DOHH2 (cell line): ENCODE measurements at regions not wholly inside any gene's neighbourhood (a gene's known extent, or its start where the extent isn't known, plus 50 kb on each side); places are given as distances from the start of the nearest gene placed in this dataset.

Source experiments
- H3F3A ChIP-seq: fragments of 200-600 bp; sonication (generic), shearing (Covaris generic); 2 replicates; pipeline ENCODE4 v1.6.0; 2016; ENCODE audit warnings: antibody characterized with exemption, mild to moderate bottlenecking; ENCODE audit not compliant: control insufficient read depth, insufficient read depth
- H3K27ac ChIP-seq: fragments of 200-600 bp; sonication (generic); 2 replicates; pipeline ENCODE4 v1.5.1; 2014; ENCODE audit warnings: low read depth, mild to moderate bottlenecking, low read length, moderate library complexity
- H3K27me3 ChIP-seq: fragments of 200-600 bp; sonication (generic); 2 replicates; pipeline ENCODE4 v1.6.1; 2014; ENCODE audit warnings: mild to moderate bottlenecking, low read length, mixed read lengths; ENCODE audit not compliant: control insufficient read depth
- H3K36me3 ChIP-seq: fragments of 200-600 bp; sonication (generic); 2 replicates; pipeline ENCODE4 v1.6.1; 2014; ENCODE audit warnings: mild to moderate bottlenecking, low read length, moderate library complexity, mixed read lengths; ENCODE audit not compliant: control insufficient read depth
- H3K4me1 ChIP-seq: fragments of 200-600 bp; sonication (generic); 2 replicates; pipeline ENCODE4 v1.6.1; 2014; ENCODE audit warnings: mild to moderate bottlenecking, low read length, mixed read lengths; ENCODE audit not compliant: control insufficient read depth
- H3K4me2 ChIP-seq: fragments of 200-600 bp; sonication (generic); 2 replicates; pipeline ENCODE4 v1.6.0; 2014; ENCODE audit warnings: mild to moderate bottlenecking, low read length, moderate library complexity
- H3K4me3 ChIP-seq: fragments of 200-600 bp; sonication (generic); 2 replicates; pipeline ENCODE4 v1.5.1; 2014; ENCODE audit warnings: mild to moderate bottlenecking, low read length, mixed read lengths
- H3K79me2 ChIP-seq: fragments of 200-600 bp; sonication (generic); 2 replicates; pipeline ENCODE4 v1.6.1; 2014; ENCODE audit warnings: mild to moderate bottlenecking, low read length, mixed read lengths; ENCODE audit not compliant: control insufficient read depth
- H3K9me2 ChIP-seq: fragments of 200-600 bp; sonication (generic); replicated peaks from 2 replicates; pipeline ENCODE4 v1.6.1; 2014; ENCODE audit warnings: mild to moderate bottlenecking, low read length, mixed read lengths; ENCODE audit not compliant: control insufficient read depth
- H3K9me3 ChIP-seq: fragments of 200-600 bp; sonication (generic); 2 replicates; pipeline ENCODE4 v1.6.1; 2014; ENCODE audit warnings: antibody characterized with exemption, low read length, mixed read lengths; ENCODE audit not compliant: control insufficient read depth, insufficient read depth
- H4K20me1 ChIP-seq: fragments of 200-600 bp; sonication (generic); 2 replicates; pipeline ENCODE4 v1.6.0; 2014; ENCODE audit warnings: low read depth, mild to moderate bottlenecking, antibody characterized with exemption, low read length, moderate library complexity; ENCODE audit not compliant: control insufficient read depth, insufficient read depth
- EZH2phosphoT487 ChIP-seq: fragments of 200-600 bp; sonication (generic); IDR thresholded peaks from 2 replicates; pipeline ENCODE4 v1.6.1; 2017; ENCODE audit warnings: borderline replicate concordance, mild to moderate bottlenecking, antibody characterized with exemption, low read length, moderate library complexity, mixed read lengths
- TF ChIP-seq, protein P1 (sequence below): fragments of 200-600 bp; sonication (generic); IDR thresholded peaks from one replicate; pipeline ENCODE4 v1.5.1; 2014; ENCODE audit warnings: antibody characterized with exemption, mild to moderate bottlenecking, low read depth, low read length; ENCODE audit not compliant: poor library complexity, severe bottlenecking

DNA sequence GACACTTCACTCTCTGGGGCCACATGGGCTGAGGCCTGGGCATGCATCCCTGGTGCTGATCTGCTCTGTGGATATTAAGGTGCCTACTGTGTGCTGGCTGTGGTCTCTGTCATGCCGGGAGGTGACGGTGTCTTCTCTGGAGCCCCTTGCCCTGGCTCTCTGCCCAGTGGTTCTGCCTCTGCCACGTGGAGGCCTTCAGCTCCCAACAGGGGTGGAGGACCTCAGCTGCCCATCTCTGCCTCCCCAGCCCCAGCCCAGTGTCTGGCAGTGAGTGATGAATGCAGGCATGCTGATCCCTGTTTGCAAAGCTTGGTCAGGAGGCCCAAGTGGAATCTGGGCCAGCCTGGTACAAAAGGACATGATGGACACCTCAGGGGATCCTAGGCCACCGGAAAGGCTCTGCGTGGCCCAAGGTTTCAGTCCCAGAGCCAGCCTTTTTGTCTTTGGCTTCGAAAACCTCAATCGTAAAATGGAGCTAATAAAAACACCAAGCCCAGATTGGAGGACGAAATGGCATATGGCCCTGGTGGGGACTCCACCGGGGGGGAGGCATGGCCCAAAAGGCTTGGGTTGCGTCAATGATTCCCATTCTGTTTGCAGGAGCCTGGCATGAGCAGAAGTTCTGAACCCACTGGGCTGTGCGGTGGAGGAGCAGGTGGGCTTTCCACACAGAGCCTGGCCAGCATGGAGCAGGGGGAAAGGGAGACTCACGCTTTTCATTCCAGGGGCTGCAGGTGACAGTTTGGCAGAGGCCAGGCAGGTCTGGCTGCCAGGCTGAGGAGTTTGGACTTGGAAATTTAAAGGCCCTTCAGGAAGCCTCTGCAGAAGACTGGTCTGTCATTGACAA lies 54.7 kb upstream of the KLF13 start:
- Histone ChIP-seq H3K9me3 (no peaks in the 10 kb centered on the region), H3K79me2 (no peaks in the 10 kb centered on the region), H4K20me1 (no peaks in the 10 kb centered on the region), H3F3A (peaks cover 3% of the 10 kb centered on the region), H3K27ac (no peak overlapping the region), H3K27me3 (no peaks in the 10 kb centered on the region), H3K4me3 (no peak overlapping the region), H3K4me2 (no peak overlapping the region), H3K9me2 (no peaks in the 10 kb centered on the region), H3K4me1 (peaks cover 77% of the 10 kb centered on the region), H3K36me3 (no peaks in the 10 kb centered on the region)
- no peak for TF ChIP-seq EZH2phosphoT487
- TF ChIP-seq, protein P1, sequence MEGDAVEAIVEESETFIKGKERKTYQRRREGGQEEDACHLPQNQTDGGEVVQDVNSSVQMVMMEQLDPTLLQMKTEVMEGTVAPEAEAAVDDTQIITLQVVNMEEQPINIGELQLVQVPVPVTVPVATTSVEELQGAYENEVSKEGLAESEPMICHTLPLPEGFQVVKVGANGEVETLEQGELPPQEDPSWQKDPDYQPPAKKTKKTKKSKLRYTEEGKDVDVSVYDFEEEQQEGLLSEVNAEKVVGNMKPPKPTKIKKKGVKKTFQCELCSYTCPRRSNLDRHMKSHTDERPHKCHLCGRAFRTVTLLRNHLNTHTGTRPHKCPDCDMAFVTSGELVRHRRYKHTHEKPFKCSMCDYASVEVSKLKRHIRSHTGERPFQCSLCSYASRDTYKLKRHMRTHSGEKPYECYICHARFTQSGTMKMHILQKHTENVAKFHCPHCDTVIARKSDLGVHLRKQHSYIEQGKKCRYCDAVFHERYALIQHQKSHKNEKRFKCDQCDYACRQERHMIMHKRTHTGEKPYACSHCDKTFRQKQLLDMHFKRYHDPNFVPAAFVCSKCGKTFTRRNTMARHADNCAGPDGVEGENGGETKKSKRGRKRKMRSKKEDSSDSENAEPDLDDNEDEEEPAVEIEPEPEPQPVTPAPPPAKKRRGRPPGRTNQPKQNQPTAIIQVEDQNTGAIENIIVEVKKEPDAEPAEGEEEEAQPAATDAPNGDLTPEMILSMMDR: no peak

DNA sequence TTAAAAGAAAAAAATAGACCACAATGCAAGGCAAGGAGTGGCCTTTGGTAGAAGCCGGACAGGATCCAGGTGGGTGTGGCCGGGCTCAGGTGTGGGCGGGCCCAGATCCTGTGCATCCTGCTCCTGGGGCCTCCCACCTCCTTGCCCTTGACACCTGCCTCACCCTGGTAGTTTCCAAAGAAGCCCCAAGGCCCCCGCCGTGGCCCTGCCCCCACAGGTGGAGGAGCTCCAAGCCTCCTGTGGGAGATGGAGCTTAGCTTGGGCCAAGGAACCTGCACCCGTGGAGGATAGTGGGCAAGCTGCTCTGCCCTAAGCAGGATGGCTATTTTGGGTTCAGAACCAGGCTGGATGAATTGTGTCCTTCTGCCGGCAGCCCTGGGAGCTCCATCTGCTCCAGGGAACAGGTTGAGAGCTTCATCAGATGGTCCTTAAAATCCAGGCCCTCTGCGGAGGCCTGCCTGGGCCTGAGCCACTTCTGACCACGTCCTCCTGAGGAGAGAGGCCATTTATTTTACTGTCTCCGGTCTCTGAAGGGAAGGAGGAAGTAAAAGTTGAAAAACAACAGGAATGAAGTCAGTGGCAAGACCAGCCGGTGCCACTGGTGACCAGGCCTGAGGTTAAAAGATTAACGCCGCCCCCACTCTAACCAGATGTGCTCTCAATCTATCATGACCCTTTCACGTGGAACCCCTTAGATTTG lies 53.9 kb upstream of the KLF13 start:
- Histone ChIP-seq H3K27ac (no peak overlapping the region), H4K20me1 (no peaks in the 10 kb centered on the region), H3K9me2 (no peaks in the 10 kb centered on the region), H3K9me3 (no peaks in the 10 kb centered on the region), H3K4me3 (no peak overlapping the region), H3K4me1 (peaks cover 69% of the 10 kb centered on the region), H3K4me2 (no peak overlapping the region), H3K36me3 (no peaks in the 10 kb centered on the region), H3K27me3 (no peaks in the 10 kb centered on the region), H3K79me2 (no peaks in the 10 kb centered on the region), H3F3A (no peaks in the 10 kb centered on the region)
- TF ChIP-seq, protein P1: no peak
- TF ChIP-seq EZH2phosphoT487: no peak

DNA sequence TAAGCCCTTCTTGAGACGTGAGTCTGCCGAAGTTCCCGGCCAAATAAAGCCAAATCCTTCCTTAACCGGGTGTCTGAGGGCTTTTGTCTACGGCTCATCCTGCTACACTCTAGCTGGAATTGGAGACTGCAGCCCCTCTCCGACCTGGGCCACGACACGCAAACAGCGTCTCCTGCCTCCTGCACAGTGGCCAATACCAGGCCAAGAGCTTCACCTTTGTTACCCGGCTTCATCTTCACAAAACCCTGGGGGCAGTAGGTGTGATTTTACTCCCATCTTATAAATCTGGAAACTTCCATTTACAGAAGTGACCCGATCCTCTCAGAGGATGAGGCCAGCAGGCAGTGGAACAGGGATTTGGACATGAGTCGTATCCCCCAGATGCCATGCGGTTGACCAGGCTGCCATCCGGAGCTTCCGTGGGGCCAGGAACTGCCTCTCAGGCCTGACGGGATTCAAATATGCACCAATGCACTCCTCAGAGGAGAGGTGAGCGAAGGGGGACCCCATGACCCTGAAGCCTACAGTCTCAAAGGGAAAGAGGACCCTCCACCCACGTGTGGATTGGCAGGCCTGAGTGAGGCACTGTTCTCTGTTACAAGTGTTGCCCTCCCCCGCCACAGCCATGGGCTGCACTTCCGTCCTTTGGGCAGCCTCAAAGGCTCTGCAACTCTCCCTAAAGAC lies 53.2 kb upstream of the KLF13 start:
- Histone ChIP-seq H3K4me1 (peaks cover 62% of the 10 kb centered on the region), H3K79me2 (no peaks in the 10 kb centered on the region), H3K9me2 (no peaks in the 10 kb centered on the region), H3F3A (no peaks in the 10 kb centered on the region), H3K27ac (no peak overlapping the region), H3K36me3 (no peaks in the 10 kb centered on the region), H4K20me1 (no peaks in the 10 kb centered on the region), H3K4me2 (no peak overlapping the region), H3K9me3 (no peaks in the 10 kb centered on the region), H3K27me3 (no peaks in the 10 kb centered on the region), H3K4me3 (no peak overlapping the region)
- TF ChIP-seq, protein P1: no peak
- TF ChIP-seq EZH2phosphoT487: no peak
